Forelimb muscle (tissue), 1 donor: ENCODE measurements at regions not wholly inside any gene's neighbourhood (a gene's known extent, or its start where the extent isn't known, plus 50 kb on each side); places are given as distances from the start of the nearest gene placed in this dataset.
"Not testable (repeated sequence)": the region's sequence is repeated elsewhere in the genome, so short reads cannot be mapped to it uniquely, and the experiment has no call there.

Source experiments
- DNase-seq: peaks from one replicate; pipeline ENCODE4 v3.0.0-alpha.2; 2013; ENCODE audit warnings: low read depth

DNA sequence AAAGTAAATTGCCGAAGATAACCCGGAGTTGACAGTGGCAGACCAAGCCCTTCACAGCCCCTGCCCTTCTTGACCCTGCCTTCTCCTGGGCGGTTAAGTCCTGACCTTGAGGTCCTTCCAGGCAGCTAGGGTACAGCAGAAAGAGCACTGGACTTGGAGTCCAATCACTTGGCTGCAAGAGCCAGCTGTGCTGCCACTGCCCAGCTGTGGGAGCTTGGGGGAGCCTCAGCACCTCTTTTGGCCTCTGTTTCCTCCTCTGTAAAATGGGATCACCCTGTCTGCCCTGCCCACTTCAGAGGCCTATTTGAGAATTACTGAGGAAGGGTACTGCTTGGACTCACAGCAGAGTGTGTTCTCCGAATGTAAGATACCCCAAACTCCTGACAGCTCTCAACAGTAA lies 66.2 kb upstream of the SMAD6 start:
- no peak for DNase-seq

DNA sequence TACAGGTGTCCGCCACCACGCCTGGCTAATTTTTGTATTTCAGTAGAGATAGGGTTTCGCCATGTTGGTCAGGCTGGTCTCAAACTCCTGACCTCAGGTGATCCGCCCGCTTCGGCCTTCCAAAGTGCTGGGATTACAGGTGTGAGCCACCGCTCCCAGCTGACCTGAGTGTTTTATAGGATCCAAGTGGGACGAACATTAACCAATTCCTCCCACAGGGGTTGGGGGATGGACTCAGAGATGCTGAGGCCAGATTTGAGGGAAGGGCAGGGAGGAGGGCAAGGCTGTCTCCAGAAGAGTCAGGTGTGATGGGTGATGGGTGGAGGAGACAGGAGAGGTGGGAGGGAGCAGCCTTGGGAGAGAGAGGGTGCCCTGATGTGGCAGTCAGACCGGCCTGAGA lies 65.0 kb upstream of the SMAD6 start:
- DNase-seq, result not testable (repeated sequence)

- DNase-seq, result no peak
Observed at GRCh38 chr15:66638377-66638776, 63.7 kb upstream of the SMAD6 start.

GRCh38 chr15:66641485-66642315 lies 60.3 kb upstream of the SMAD6 start:
- no peak for DNase-seq

DNA sequence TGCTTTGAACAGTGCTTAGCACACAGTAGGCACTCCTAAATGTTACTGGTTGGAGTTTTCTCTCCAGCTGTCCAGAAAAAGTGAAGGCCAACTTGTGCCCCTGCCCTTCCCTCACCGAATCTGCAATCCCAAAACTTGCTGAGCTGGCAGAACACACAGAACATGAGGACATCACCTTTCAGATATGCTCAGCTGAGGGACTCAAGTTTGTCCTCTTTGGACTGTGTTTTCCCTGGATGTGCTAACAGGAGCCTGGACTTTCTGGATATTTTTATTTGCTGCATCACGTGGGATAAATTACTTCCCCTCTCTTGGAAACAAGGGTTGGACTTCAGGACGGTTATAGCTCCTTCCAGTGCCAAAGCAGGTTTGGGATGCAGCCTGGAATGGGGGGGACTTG lies 59.5 kb upstream of the SMAD6 start:
- no peak for DNase-seq

DNA sequence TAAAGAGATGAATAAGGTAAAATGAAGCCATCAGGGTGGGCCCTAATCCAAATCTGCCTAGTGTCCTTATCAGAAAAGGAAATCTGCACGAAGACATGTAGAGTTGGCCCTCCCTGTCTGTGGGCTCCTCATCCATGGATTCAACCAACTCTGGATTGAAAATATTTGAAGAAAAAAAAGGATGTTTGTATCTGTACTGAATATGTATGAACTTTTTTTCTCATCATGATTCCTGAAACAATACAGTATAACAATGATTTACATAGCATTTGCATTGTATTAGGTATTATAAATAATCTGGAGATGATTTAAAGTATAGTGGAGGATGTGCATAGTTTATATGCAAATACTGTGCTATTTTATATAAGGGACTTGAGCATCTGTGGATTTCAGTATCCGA lies 59.0 kb upstream of the SMAD6 start:
- DNase-seq, result no peak

DNA sequence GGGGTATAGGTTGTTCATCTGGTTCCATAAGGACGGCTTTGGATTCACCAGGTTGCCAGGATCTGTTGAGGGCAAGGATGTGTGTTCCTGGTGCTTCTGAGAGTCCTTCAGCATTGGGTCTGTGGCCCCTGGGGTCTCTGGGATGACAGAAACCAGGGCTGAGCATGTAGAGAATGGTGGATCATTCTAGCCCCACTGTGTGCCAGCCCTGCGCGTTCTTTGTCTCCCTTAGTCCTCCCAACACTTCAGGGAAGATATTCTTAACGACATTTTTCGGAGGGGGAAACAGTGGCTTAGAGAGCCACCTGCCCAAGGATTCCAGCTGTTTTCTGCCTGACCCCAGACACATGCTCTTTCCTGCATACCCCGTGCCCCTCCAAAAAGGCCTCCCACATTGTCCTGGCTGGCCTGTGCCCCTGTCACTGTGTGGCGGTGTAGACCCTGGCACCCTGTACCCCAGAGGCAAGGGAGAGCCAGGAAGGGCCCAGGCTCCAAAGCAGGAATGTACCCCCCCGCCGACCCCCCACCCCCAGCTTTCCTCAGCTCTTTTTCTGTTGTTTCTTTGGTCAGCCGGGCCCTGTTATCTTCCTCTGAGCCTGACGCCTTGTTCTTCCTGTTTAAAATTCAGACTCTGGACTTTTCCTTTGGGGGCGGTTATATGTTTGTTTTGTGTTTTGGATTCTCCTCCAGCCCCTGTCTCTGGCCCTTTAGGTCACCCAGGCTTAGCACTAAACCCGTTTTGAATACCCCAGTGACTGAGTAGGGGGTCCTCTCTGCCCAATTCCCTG lies 57.8 kb upstream of the SMAD6 start:
- no peak for DNase-seq

GRCh38 chr15:66644869-66645268 lies 57.2 kb upstream of the SMAD6 start:
- DNase-seq, result no peak

GRCh38 chr15:66646308-66646707 lies 55.7 kb upstream of the SMAD6 start:
- no peak for DNase-seq

GRCh38 chr15:66646799-66647198 lies 55.2 kb upstream of the SMAD6 start:
- no peak for DNase-seq

DNA sequence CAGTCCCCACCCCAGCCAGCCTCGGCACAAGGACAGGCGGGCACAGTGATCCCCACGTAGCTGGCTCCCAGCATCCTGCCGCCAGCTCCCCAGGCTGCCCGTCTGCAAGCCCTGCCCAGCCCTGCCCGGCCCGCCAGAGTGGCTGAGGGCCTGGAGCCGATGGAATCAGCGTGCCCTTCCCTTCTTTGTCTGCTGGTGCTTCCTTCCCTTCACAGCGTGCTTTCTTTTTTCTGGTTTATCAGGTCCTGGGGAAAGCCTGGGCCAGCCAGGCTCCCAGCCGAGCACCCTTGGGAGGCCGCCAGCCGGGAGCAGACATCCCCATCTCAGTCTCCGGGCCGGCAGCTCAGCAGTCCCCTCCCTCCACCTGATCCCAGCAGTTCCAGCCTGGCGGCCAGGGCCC lies 54.7 kb upstream of the SMAD6 start:
- no peak for DNase-seq

GRCh38 chr15:66648588-66648987 lies 53.4 kb upstream of the SMAD6 start:
- DNase-seq, result no peak

DNA sequence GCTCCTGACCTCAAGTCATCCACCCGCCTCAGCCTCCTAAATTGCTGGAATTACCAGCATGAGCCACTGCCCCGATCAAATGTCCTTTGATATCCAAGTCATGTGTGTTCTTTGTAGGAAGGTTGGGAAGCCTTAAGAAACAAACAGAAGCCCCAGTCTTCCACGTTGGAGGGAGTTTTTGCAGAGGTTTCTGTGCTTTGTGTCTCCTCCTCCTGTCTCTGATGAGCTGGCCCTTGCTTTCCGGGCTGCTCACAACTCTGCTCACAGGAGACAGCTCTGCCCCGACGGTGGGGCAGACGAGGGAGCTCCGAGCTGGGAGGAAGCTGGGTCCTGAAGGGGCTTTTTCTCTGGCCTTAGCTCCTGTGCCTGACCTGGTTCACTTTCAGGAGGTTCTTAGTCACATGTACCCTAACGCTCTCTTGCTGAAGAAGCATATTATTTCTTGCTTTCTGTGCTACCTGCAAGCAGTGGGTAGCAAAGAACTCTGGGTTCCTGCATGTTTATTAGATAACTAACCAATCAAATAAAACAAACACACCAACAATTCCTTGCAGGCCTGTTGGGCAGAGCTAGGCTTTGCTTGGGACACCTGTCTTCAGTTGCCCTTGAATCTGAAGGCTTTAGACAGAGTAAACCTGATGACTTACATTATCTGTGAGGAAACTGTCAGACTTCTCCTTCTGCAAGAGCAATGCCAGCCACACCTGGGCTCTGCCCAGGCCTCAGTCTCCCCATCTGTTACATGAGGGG lies 52.6 kb upstream of the SMAD6 start:
- no peak for DNase-seq

DNA sequence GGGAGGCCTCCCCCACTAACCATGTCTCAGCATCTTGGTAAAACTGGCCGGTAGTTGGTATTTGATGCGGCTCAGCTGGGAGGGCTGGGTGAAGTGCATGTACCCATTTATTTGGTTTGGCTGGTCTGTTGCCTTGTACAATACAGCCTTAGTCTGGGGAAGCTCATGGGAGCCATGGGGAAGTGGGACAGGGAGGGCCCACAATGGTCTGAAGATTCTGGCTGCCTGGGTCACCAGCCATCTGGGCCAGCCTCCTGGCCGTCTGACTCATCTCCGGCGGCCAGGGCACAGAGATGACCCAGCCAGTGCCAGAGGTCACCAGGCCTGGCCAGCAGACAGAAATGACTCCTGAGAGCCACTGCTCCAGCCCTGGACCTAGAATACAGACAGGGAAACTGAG lies 51.6 kb upstream of the SMAD6 start:
- DNase-seq, result no peak

DNA sequence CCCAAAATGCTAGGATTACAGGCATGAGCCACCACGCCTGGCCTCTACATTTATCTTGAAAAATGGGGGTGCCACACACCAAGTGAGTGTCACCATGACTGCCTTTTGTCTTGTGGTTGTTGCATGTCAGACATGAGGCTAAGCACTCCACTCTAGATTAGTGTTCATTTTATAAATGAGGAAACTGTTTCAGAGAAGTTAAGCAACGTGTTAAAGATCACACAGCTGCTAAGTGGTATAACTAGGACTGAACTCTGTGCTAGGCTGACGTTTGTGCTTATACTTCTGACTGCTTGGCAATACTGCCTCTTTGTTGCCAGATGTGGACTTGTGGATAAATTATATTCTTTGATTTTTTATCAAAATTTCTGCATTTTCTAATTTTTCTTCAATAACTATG lies 50.8 kb upstream of the SMAD6 start:
- DNase-seq, result no peak

DNA sequence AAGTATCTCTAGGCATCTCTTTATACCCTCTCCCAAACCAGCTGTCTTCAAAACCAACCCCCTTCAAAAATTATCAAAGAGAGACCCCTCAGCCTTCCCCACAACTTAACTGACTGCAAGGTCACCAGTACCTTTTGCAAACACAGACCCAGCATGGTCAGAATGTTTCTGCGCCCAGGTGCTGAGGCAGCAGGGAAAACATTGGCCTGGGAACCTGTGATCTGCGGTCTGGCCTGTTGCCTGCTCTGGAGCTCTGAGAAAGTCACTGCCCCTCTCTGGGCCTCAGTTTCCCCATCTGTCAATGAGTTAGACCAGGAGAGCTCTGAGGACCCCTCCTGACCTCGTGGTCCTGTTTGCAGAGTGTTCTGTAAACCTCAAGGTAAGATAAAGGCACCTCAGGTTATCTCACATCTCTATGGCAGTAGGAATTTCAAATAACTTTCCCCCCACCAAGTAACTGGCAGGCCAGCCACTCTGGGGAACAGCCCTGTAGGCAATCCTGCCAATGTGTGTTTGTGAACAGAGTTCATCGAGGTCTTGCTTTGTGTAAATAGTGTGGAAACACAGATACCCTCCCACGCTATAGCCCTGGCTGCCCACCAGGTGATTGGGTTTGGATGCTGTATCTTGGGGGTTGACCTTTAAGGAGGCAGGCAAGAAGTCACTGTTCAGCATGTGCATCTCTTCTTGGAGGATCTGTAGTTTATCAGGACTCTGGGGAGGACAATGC lies 50.0 kb upstream of the SMAD6 start:
- no peak for DNase-seq
